ENCODE measurements at regions not wholly inside any gene's neighbourhood (a gene's known extent, or its start where the extent isn't known, plus 50 kb on each side); places are given as distances from the start of the nearest gene placed in this dataset.
A peak's percentile ranks its signal among the peaks of the same experiment; 100 is the strongest.

DNA sequence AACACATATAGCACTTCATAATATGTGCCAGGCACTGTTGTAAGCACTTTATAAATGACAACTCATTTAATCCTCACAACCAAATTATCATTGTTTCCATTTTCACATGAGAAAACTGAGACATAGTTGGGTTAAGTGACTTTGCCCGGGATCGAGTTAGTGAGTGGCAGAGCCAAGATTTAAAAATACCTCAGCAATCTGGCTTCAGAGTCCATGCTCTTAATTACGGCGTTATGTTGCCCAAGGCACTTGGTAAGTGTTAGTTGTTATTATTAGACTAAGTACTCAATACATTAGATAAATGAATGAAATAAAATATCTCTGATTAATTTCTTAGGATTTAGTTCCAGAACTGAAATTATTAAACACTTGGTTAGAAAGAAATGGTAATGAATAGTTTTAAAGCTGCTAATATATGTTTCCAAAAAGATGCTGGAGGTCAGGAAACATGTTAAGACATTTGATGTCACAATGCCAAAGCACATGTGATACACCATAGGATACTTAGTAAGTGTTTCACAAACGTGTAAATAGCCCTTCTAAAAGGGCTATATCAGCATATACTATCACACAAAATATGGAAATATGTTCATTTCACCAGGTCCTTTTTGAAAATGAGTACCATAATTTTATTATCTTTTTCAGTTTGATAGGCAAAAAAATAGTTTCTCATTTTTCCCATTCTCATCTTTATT lies 301.9 kb downstream of the GPAT3 start:
- DNase-seq: no peak

DNA sequence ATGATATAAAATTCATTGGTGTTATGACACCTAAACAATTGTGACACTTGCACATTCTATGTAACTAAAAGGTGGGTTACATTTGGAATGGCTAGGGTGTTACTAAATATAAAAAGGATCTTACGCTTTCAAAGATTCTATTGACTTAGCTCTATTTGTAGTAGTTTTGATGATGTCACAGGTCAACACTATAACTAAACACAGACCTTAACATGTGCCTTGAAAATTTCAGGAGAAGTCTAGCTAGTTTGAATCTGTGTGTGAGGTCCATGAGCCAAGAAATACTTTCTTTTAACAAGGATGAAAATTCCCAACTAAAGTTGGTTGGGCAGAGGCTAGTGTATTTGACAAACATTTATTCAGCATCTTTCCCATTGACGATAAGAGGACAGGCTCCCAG lies 298.0 kb downstream of the GPAT3 start:
- DNase-seq: no peak

DNA sequence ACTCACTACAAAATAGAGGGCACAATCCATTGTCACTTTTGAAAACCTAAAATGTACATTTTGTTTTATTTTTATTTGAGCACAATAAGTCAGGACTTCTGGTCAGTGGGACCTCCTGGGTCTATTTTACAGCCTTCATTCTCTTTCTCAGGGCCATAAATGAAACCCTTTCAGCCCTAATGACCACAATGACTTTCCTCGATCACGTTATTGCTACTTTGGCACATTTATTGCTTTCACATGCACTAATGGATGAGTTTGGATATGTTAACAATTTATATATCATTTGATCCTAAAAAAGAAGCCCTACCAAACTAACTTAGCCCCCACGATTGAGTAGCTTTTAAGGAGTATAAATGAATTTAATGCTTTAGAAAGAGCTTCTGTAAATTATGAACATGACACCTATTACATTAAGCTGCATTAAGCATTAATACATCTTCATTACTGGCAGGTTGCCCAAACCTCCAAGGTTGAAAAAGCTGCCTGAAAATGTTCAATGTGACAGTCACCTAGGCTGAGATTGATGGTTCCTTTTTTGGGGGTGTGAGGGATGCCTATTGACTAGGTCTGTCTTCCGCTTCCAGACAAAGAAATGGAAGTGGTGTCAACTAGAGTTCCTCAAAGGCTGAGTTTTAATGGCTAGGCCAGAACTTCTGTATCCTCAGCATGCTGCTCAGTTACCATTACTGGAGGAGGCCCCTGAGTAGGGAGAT lies 296.4 kb downstream of the GPAT3 start:
- no peak for DNase-seq

DNA sequence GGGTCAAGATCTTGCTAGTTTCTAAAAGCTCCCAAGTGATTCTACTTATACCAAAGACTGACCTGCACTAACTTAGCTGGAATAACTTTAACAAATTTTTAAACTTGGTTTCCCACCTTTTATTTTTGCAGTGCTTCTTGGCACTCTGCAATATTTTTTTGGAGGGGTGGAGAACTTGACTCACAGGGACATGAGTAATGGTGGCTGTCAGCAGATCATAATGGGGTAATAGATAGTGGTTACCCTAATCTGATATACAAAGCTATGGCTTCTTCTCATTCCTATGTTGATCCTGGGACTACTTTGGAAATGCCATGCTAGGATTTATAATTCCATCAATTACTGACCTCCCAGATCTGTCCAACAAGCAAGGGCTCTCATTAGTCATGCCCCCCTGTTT lies 295.7 kb downstream of the GPAT3 start:
- no peak for DNase-seq

DNA sequence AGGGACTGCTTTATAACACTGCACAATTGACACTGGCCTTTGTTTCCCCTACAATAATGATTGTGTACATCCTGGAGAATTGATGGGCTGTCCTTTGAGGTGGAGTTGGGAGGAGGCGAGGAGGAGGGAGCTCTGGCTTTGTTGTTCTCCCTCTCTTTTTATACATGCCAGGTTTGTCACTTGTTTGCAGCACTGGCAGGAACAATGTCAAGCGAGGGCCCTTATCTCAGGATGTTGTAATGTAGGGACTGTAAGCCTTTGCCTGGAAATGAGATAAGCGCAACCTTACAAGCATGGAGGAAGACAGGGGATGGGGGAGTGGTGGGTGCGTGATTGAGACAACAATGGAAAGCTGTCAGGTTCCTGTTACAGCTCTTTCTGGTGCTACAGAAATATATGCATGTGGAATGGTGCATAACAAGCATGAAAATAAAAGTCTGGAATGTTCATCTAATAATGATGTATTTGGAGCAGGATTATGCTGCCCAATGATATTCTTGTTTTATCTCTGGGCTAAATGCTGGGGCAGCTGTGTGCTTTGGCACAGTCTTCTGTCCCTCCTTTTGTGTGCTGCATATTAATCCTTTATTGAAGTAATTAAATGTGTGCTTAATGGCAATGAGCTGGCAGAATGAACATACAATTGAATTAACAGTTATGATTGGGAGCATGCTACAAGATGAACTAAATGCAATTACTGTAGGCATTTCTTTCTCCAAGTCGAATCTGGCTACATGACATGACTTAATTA lies 294.4 kb downstream of the GPAT3 start:
- no peak for DNase-seq

DNA sequence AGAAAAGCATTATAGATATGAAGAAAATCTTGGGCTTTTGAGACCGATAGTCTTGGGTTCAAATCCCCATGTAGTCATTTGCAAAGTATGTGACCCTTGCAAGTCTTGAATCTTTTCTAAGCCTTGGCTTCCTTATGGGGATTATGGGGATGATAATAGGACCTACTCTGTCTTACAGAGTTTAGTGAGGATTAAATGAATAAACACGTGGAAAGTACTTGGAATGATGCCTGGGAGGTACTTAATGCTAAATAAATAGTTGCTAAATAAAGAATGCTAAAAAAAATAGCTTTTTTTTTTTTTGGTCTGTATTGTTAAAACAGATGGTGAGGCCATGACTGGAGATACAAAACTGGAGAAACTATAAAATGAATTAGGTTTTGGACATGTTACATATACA lies 292.7 kb downstream of the GPAT3 start:
- no peak for DNase-seq

DNA sequence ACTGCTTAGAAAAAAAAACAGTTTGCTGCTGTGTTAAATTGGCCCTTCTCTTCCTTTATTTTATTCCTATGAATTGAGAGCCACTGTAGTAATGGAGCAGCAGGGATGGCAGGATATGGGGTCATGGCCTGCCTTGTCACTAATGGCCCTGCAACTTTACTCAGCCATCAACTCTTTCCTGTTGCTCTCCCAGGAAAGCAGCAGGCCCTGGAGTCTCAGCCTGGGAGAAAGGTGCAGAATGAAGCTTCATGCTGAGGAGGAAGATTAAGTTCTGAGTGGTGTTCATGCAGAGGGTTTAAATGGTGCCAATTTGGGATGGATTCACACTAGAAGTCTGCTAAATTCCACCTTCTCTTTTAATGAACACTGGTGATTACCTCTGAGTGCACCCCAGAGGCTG lies 285.6 kb downstream of the GPAT3 start:
- DNase-seq: no peak

DNA sequence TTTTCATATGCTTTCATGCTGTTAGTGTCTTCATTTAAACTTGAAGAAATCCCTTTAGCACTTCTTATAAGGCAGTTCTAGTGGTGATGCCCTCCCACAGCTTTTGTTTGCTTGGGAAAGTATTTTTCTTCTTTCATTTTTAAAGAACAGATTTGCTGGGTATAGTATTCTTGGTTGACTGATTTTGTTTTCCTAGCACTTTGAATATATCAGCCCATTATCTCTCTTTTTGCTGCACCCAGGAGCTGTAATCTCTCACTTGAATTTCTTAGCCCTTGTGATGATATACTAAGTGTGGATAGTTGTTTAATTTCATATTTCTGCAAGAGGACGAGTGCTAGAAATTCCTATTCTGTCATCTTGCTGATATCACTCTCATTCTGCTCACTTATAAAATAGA lies 283.7 kb downstream of the GPAT3 start:
- DNase-seq: no peak

DNA sequence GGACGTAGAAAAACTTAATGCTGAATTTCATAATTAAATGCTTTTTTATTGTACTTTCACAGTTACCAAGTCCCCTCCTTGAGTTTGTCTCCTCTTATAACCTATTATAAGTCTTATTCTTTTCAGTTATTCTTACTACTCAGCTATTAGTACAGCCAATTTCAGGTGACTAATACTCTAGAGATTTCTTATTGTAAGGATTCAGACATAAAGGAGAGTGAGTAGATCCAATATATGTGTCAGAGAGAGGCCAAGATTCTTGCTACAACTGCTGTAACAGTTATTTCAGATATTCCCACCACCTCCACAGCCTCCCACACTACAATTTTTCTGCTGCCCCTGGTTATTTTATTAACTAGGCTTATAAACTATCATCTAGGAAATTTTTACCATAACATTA lies 274.5 kb downstream of the GPAT3 start:
- DNase-seq: no peak

DNA sequence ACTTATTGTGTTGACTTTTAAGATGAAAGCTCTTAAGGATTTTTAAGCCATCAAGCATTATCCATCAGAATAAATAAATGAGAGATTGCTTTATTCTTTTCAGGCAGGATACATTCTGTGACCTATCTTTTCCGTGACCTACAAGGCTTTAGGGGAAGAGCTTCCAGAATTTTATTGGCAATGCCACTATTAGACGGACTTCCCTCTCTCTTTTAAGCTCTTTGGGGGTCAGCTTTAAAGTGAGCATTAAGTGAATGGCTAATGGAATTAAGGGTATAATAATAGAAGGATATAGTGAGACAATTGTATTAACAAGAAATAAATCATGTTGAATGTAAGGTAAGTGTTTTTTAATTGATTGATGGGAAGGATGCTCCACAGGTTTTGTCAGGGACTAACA lies 273.7 kb downstream of the GPAT3 start:
- DNase-seq: no peak

DNA sequence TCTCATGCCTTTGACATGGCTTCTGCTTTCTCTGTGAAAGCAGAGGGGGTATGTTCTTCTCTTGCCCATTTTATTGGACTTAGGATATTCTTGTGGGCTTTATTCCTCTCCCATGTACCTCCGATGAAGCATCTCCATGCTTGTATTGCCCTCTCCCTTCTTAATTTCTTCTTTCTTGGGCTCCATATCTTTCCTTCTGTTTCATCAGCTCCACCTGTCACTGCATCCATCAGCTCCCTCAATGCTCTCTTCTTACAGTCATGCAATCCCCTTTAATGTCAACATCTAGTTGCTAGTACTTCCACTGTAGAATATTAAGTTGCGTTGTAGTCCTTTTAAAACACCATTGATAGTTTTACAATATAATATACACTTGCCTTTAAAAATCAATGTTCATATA lies 257.6 kb downstream of the GPAT3 start:
- DNase-seq: no peak

DNA sequence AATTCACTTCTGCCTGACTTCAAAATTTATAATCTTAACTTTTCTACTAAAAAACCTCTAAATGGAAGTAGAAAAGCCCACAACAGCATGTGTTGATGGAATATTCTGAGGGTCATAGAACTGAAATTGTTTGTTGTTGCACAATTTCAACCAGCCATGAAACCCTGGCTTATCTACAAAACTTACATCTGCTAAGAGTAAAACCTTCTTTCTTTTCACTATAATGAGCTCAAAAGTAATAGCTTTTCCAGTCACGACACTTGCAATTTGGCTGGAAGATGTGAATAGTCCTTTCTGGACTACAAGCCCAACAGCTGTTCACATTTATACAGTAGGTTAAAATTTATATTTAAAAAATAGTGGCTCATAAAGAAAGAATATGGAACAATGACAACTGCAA lies 250.0 kb downstream of the GPAT3 start:
- DNase-seq: no peak

DNA sequence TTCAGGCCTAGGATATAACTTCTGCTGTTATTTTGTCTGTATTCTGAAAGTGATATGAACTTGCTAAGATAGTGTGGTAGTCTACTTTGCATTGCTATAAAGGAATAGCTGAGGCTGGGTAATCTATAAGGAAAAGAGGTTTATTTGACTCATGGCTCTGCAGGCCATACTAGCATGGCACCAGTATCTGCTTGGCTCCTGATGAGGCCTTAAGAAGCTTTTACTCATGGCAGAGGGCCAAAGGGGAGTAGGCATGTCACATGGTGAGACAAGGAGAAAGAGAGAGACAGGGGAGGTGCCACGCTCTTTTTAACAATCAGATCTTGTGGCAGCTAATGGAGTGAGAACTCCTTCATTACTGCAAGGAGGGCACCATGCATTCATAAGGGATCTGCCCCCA lies 247.3 kb downstream of the GPAT3 start:
- DNase-seq: no peak

DNA sequence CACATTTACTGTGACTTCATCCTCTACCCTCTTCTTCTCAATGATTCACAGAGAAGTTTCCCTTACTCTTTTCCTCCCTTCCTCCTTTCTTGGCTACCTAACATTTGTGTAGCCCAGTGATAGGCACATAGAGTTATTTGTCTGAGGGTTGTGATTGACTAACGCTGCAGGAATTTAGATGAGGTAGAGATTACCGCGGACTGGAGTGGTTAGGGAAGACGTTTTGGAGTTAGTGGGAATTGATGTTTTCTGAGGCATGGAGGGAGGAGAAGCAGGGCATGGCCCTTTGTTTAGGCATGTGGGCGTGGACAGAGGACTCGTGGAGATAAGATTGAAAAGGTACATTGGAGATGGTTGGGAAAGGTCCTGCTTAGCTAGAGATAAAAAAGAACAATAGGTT lies 246.7 kb downstream of the GPAT3 start:
- DNase-seq: no peak

DNA sequence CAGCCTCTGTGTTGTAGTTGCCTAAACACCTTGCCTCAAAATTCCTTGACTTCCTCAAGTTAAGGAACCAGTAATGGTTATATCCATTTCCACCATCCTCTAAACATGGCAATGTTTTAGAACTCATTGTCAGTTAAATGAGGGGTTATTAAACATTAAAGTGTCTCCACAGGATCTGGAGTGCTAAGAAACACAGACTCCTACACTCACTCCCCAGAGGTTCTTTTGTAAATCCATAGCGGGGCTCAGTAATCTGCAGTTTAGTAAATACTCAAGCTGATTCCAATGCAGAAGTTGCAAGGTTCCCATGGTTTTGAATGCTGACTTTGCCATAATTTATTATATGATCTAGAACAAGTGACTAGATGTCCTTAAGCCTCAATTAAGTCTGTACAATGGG lies 245.5 kb downstream of the GPAT3 start:
- DNase-seq: no peak

DNA sequence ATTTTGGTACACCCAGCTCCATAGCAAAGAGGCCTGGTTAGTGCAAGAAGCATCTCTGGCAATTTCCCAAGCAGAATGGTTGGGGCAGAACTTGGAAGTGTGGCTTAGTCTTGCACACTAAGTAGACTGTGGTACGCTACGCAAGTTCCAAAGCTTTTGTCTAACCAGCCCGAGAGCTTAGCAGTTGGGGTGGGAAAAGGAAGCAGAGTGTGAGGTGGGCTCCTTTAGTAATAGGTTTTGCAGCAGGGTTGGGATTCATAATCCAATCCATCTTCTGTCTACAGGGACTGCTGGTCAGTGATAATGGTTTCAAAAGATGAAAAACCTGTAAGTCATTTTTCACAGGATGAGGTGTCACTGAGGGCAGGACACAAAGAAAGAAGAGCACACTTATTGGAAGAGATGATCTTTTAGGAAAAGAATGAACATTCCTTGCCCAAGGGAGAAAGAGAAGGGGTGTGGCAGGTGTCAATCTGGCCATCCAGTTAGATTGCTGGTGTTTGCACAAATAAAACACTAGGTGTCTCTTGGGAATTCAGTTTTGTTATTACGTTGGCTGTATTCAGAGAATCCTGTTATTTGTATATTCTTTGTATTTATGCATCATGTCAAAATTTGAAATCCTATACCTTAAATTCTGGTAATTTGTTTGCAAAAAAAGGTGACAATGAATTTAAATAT lies 244.3 kb downstream of the GPAT3 start:
- DNase-seq: no peak

DNA sequence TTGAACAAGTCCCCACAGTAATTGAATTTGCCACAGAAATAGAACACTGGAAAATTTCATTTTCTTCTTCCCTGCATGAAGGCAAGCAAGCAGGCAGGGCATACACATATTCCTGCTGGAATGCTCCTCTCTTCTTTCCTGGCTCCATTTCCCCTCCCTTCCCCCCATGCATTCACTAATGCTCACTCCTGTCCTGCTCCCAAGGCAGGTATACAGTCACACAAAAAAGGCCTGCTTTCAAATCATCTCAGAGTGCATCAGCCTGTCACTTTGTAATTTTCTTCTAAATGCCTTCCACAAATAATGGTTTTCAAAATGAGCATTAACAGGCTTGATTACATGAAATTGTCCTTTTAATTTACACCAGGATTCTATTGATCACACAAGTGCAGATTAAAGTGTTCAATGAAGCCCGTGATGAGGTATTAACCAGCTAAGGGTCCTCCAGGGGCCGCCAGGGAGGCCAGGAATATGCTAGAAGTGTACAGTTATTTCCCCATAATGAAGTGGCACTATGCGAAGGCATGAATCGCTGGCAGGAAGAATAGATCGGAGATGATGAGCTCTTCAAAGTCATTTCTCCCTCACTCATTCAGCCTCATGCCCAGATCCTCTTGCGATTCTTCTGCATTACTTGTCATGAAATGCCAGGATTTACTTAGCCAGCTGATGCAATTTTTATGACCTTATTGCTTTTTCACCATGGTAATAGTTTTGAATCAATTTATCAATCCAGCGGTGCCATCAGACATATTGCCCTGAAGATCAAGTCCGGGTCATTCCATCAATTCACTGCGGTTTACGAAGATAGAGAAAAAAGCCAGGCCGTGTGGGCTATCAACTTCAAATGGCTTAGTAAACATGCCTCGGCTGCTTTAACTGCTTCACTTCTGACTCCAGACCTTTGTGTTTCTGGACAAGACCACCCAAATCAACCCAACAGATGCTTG lies 243.5 kb downstream of the GPAT3 start:
- DNase-seq: no peak

DNA sequence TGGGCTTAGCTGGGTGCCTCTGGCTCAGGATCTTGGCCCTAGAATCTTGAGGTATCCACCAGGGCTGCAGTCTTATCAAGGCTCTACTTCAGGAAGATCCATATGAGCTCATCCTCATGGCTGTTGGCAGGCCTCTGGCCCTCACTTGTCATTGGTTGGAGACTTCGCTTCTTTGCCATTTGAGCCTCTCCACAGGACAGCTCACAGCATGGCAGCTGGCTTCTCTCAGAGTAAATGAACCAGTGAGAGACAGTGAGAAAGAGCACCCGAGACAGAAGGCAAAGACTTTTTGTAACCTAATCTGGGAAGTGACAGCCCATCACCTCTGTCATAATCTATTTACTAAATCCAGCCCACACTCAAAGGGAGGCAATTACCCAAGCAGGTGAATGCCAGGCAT lies 236.8 kb downstream of the GPAT3 start:
- DNase-seq: no peak

DNA sequence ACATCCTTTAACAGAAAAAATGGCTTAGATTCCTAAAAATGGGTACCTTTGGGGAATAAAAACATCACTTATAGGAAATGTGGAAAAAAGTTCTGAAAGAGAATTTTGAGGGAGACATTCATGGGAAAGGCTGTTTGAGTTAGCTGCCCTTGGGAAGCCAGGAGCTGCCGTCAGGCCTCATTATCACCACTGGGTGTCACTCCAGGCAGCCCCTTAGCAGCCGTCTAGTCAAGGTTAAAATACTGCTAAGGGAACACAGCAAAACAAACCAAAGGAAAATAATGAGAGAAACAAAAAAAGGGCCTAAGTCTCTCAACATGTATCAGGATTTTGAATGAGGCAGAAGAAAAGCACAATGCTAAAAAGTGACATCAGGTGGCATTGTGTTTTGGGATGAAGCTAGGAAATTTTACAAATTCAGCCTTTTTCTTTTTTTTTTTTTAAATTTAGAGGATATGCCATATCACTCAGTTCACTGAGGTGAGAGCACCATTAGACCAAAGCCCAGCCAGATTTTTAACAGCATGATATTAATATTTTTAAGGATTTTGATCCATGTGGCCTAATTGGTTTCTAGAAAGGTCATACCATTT lies 235.3 kb downstream of the GPAT3 start:
- peak; percentile 0 for DNase-seq

DNA sequence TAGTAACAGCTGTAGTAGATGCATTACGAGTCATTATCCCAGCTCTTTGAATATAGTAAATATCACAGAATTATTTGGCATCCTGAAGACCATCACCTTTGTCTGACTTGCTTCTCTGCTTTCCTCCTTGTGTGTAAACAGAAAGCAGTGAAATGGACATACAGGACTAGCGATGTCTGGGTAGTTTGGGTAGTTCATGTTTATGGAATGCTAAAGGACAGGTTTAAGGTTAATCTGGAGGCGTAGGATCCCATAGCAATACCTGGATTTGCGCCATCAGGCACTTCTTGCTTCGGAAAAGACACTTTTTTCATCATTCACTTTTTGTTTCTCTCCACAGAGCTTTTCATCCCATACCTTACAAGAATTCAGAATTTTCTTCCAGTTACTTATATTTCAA lies 232.2 kb downstream of the GPAT3 start:
- DNase-seq: no peak

DNA sequence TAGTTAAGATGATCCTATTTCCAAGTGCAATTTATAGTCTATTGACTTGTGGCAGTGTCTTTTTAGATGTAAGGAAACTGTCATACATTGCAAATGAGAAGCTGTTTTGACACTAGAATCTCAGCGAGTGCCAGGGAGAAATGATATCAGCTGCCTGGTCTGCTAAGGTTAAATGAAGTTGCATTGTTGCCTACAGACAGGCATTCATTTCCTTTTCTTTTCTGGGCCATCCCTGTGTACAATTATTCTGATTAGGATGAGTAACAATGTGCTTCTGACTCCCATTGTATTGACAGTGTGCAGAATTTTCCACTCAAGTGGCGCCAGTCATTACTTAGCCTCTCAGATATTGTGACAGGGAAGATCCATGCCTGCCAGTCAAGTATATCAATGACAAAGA lies 231.2 kb downstream of the GPAT3 start:
- no peak for DNase-seq

DNA sequence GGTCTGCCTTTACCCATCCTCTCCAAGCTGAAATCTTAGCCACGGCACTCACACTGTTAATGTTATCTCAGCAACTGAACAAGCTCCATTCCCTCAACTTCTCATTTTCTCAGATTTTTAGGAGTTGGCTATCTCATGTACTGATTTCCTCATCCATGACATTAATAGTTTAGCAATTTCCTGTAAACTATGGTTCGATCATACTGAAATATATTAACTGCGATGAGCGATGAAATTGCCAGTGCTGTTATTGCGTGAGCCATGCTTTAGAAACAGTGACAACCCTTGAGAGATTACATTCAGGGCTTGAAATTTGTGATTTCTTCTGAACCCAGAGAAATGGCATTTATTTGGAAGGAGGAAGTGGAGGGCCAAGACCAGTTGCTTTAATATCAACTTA lies 223.7 kb downstream of the GPAT3 start:
- DNase-seq: no peak
